Right lobe of liver (tissue), 4 donors: ENCODE measurements at regions not wholly inside any gene's neighbourhood (a gene's known extent, or its start where the extent isn't known, plus 50 kb on each side); places are given as distances from the start of the nearest gene placed in this dataset.

Experiments
- POLR2A ChIP-seq: fragments of 450-650 bp; IDR thresholded peaks from one replicate; pipeline ENCODE4 v1.6.1; 2017; ENCODE audit warnings: antibody characterized with exemption, mild to moderate bottlenecking
- TF ChIP-seq, protein P1 (sequence below), 4 donors: fragments of 200-600 bp in 3 of 4; fragments of 450-650 bp in 1 of 4; IDR thresholded peaks; one replicate each; pipeline versions ENCODE4 v1.5.1 to v1.8.0; 2016 to 2022; ENCODE audit warnings: antibody characterized with exemption in 4 of 4, mild to moderate bottlenecking in 2 of 4
- donor health status: DM: no; HTN: no; CAD: no.
- donor health status: DM: no; HTN: no; CAD: no.
- donor health status: DM: no; HTN: yes; CAD: no.

DNA sequence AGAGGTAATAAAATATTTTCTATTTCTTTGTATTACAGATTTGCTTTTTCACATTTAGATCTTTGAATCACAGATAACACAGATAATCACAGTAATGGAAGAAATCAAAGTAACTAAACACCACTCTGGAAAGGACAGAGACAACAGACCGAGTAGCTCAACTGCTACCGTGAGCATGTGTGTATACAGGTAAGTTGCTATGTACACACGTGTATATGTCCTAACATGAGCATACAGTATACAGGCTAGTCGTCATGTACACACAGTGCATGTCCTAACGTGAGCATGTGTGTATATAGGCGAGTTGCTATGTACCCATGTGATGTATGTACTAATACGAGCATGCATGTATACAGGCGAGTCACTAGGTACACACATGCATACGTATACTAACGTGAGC, 379.0 kb downstream of the THBS2 start:
- TF ChIP-seq, protein P1, sequence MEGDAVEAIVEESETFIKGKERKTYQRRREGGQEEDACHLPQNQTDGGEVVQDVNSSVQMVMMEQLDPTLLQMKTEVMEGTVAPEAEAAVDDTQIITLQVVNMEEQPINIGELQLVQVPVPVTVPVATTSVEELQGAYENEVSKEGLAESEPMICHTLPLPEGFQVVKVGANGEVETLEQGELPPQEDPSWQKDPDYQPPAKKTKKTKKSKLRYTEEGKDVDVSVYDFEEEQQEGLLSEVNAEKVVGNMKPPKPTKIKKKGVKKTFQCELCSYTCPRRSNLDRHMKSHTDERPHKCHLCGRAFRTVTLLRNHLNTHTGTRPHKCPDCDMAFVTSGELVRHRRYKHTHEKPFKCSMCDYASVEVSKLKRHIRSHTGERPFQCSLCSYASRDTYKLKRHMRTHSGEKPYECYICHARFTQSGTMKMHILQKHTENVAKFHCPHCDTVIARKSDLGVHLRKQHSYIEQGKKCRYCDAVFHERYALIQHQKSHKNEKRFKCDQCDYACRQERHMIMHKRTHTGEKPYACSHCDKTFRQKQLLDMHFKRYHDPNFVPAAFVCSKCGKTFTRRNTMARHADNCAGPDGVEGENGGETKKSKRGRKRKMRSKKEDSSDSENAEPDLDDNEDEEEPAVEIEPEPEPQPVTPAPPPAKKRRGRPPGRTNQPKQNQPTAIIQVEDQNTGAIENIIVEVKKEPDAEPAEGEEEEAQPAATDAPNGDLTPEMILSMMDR (IDR thresholded peaks at IDR 0.05): no peak
- no peak for TF ChIP-seq POLR2A
